ENCODE measurements at regions not wholly inside any gene's neighbourhood (a gene's known extent, or its start where the extent isn't known, plus 50 kb on each side); places are given as distances from the start of the nearest gene placed in this dataset.

GRCh38 chr3:40642812-40643211, 118.1 kb downstream of the ZNF621 start:
- no peak for DNase-seq (ENCODE audit: low read depth in 2 of 3, low spot score in 2 of 3)

GRCh38 chr3:40645883-40646282, 121.1 kb downstream of the ZNF621 start:
- DNase-seq (ENCODE audit: low read depth in 2 of 3, low spot score in 2 of 3), result no peak

- DNase-seq (ENCODE audit: low read depth in 2 of 3, low spot score in 2 of 3), result no peak
Observed at GRCh38 chr3:40649346-40649745, 124.6 kb downstream of the ZNF621 start.

GRCh38 chr3:40652072-40652471, 127.3 kb downstream of the ZNF621 start:
- DNase-seq (ENCODE audit: low read depth in 2 of 3, low spot score in 2 of 3), result no peak

- no peak for DNase-seq (ENCODE audit: low read depth in 2 of 3, low spot score in 2 of 3)
Observed at GRCh38 chr3:40653001-40653400, 128.2 kb downstream of the ZNF621 start.

- DNase-seq (ENCODE audit: low read depth in 2 of 3, low spot score in 2 of 3), result no peak
Observed at GRCh38 chr3:40653878-40654277, 129.1 kb downstream of the ZNF621 start.

- no peak for DNase-seq (ENCODE audit: low read depth in 2 of 3, low spot score in 2 of 3)
Observed at GRCh38 chr3:40655551-40655950, 130.8 kb downstream of the ZNF621 start.

GRCh38 chr3:40657623-40658022, 132.9 kb downstream of the ZNF621 start:
- DNase-seq (ENCODE audit: low read depth in 2 of 3, low spot score in 2 of 3), result no peak

GRCh38 chr3:40658305-40658704, 133.5 kb downstream of the ZNF621 start:
- no peak for DNase-seq (ENCODE audit: low read depth in 2 of 3, low spot score in 2 of 3)

GRCh38 chr3:40660554-40660953, 135.8 kb downstream of the ZNF621 start:
- no peak for DNase-seq (ENCODE audit: low read depth in 2 of 3, low spot score in 2 of 3)

- DNase-seq (ENCODE audit: low read depth in 2 of 3, low spot score in 2 of 3), result peak in 1 of 3 donors; percentile 35
Observed at GRCh38 chr3:40661284-40661683, 136.5 kb downstream of the ZNF621 start.

GRCh38 chr3:40663280-40663679, 138.5 kb downstream of the ZNF621 start:
- no peak for DNase-seq (ENCODE audit: low read depth in 2 of 3, low spot score in 2 of 3)

GRCh38 chr3:40669176-40669575, 144.4 kb downstream of the ZNF621 start:
- DNase-seq (ENCODE audit: low read depth in 2 of 3, low spot score in 2 of 3), result no peak

GRCh38 chr3:40672861-40673260, 148.1 kb downstream of the ZNF621 start:
- no peak for DNase-seq (ENCODE audit: low read depth in 2 of 3, low spot score in 2 of 3)

- DNase-seq (ENCODE audit: low read depth in 2 of 3, low spot score in 2 of 3), result no peak
Observed at GRCh38 chr3:40677321-40677720, 152.6 kb downstream of the ZNF621 start.

- DNase-seq (ENCODE audit: low read depth in 2 of 3, low spot score in 2 of 3), result no peak
Observed at GRCh38 chr3:40677749-40678148, 153.0 kb downstream of the ZNF621 start.

- DNase-seq (ENCODE audit: low read depth in 2 of 3, low spot score in 2 of 3), result no peak
Observed at GRCh38 chr3:40679290-40679689, 154.5 kb downstream of the ZNF621 start.

GRCh38 chr3:40680685-40681657, 156.2 kb downstream of the ZNF621 start:
- peak in 1 of 3 donors; percentile 16 for DNase-seq (ENCODE audit: low read depth in 2 of 3, low spot score in 2 of 3)

GRCh38 chr3:40681658-40682055, 156.9 kb downstream of the ZNF621 start:
- no peak for DNase-seq (ENCODE audit: low read depth in 2 of 3, low spot score in 2 of 3)

- no peak for DNase-seq (ENCODE audit: low read depth in 2 of 3, low spot score in 2 of 3)
Observed at GRCh38 chr3:40689837-40690236, 165.1 kb downstream of the ZNF621 start.

GRCh38 chr3:40690749-40691451, 166.1 kb downstream of the ZNF621 start:
- DNase-seq (ENCODE audit: low read depth in 2 of 3, low spot score in 2 of 3), result no peak

- no peak for DNase-seq (ENCODE audit: low read depth in 2 of 3, low spot score in 2 of 3)
Observed at GRCh38 chr3:40691452-40691861, 166.7 kb downstream of the ZNF621 start.
